Hepatocyte (in vitro differentiated cells): ENCODE measurements at regions not wholly inside any gene's neighbourhood (a gene's known extent, or its start where the extent isn't known, plus 50 kb on each side); places are given as distances from the start of the nearest gene placed in this dataset.
A peak's percentile ranks its signal among the peaks of the same experiment; 100 is the strongest.

Source experiments
- DNase-seq: peaks from one replicate; pipeline ENCODE4 v3.0.0-alpha.2; 2016; ENCODE audit warnings: low spot score
- H2AFZ ChIP-seq: fragments of 200-600 bp; sonication (generic); 2 replicates; pipeline ENCODE4 v1.6.0; 2016; ENCODE audit warnings: antibody characterized with exemption, mild to moderate bottlenecking
- H3K27ac ChIP-seq: fragments of 200-600 bp; sonication (generic); 2 replicates; pipeline ENCODE4 v1.5.1; 2016; ENCODE audit warnings: mild to moderate bottlenecking
- H3K27me3 ChIP-seq: fragments of 200-600 bp; sonication (generic); 2 replicates; pipeline ENCODE4 v1.6.1; 2016
- H3K36me3 ChIP-seq: fragments of 200-600 bp; sonication (generic); replicated peaks from 2 replicates; pipeline ENCODE4 v1.5.1; 2016; ENCODE audit warnings: low read depth; ENCODE audit not compliant: insufficient read depth
- H3K4me1 ChIP-seq: fragments of 200-600 bp; sonication (generic); 2 replicates; pipeline ENCODE4 v1.5.1; 2016; ENCODE audit warnings: mild to moderate bottlenecking, moderate library complexity; ENCODE audit not compliant: insufficient read depth
- H3K4me2 ChIP-seq: fragments of 200-600 bp; sonication (generic); 2 replicates; pipeline ENCODE4 v1.6.0; 2016
- H3K4me3 ChIP-seq: fragments of 200-600 bp; sonication (generic); 2 replicates; pipeline ENCODE4 v1.5.1; 2016; ENCODE audit warnings: mild to moderate bottlenecking
- H3K79me2 ChIP-seq: fragments of 200-600 bp; sonication (generic); 2 replicates; pipeline ENCODE4 v1.6.0; 2017; ENCODE audit warnings: mild to moderate bottlenecking
- H3K9me2 ChIP-seq: fragments of 200-600 bp; sonication (generic); replicated peaks from 2 replicates; pipeline ENCODE4 v1.6.0; 2017; ENCODE audit warnings: mild to moderate bottlenecking; ENCODE audit not compliant: insufficient read depth
- H3K9me3 ChIP-seq: fragments of 200-600 bp; sonication (generic); 2 replicates; pipeline ENCODE4 v1.5.1; 2016; ENCODE audit warnings: low read depth, mild to moderate bottlenecking
- H4K20me1 ChIP-seq: fragments of 200-600 bp; sonication (generic); 2 replicates; pipeline ENCODE4 v1.6.0; 2016; ENCODE audit warnings: mild to moderate bottlenecking; ENCODE audit not compliant: insufficient read depth, poor library complexity, severe bottlenecking
- EZH2 ChIP-seq: fragments of 200-600 bp; sonication (generic); IDR thresholded peaks from 2 replicates; pipeline ENCODE4 v1.6.1; 2016; ENCODE audit warnings: antibody characterized with exemption, mild to moderate bottlenecking, borderline replicate concordance
- EZH2phosphoT487 ChIP-seq: fragments of 200-600 bp; sonication (generic); IDR thresholded peaks from one replicate; pipeline ENCODE4 v1.6.1; 2018; ENCODE audit warnings: antibody characterized with exemption, mild to moderate bottlenecking, low read depth, moderate library complexity; ENCODE audit not compliant: unreplicated experiment, severe bottlenecking
- WGBS: methylation state at CpG from one replicate; pipeline ENCODE4 v1.1.6; 2016; ENCODE audit warnings: low lambda C conversion rate; ENCODE audit errors: missing lambda C conversion rate; 5-methylcytosine and 5-hydroxymethylcytosine counted together
- TF ChIP-seq, protein P1 (sequence below): fragments of 200-600 bp; sonication (generic); IDR thresholded peaks from 2 replicates; pipeline ENCODE4 v1.5.1; 2016; ENCODE audit warnings: antibody characterized with exemption, mild to moderate bottlenecking; ENCODE audit not compliant: poor library complexity

DNA sequence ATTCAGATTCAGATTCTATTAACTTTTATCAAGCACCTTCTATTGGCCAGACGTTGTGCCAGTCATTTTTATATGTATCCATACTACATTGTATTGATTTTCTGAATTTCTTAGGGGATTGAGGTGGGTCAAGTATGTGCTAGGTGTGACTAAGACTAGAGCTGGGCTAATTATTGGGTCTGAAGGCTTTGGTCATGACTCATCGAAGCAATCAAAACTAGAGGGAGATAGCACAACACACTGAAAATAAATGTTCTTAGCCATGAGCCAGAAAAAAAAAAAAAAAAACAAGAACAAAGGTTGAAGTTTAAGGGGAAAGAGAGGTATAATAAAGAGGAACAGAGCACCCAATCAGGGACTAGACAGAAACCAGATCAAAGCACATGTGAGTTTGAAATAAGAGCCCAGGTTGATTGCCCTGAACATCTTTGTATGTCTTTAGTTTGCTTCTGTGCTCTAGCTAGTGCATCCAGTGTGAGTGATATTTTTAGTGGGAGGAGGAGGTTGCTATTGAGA, 171.6 kb upstream of the FOXP2 start:
- H3K4me3 ChIP-seq, result no peak overlapping the region
- H3K4me1 ChIP-seq, result no peaks in the 10 kb centered on the region
- no peaks in the 10 kb centered on the region for H3K27me3 ChIP-seq
- no peaks in the 10 kb centered on the region for H3K9me3 ChIP-seq
- no peaks in the 10 kb centered on the region for H3K9me2 ChIP-seq
- TF ChIP-seq EZH2phosphoT487, result no peak
- TF ChIP-seq, protein P1, sequence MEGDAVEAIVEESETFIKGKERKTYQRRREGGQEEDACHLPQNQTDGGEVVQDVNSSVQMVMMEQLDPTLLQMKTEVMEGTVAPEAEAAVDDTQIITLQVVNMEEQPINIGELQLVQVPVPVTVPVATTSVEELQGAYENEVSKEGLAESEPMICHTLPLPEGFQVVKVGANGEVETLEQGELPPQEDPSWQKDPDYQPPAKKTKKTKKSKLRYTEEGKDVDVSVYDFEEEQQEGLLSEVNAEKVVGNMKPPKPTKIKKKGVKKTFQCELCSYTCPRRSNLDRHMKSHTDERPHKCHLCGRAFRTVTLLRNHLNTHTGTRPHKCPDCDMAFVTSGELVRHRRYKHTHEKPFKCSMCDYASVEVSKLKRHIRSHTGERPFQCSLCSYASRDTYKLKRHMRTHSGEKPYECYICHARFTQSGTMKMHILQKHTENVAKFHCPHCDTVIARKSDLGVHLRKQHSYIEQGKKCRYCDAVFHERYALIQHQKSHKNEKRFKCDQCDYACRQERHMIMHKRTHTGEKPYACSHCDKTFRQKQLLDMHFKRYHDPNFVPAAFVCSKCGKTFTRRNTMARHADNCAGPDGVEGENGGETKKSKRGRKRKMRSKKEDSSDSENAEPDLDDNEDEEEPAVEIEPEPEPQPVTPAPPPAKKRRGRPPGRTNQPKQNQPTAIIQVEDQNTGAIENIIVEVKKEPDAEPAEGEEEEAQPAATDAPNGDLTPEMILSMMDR, result no peak
- no peak for TF ChIP-seq EZH2
- no peaks in the 10 kb centered on the region for H4K20me1 ChIP-seq
- H3K79me2 ChIP-seq, result no peaks in the 10 kb centered on the region
- peak overlapping the region; percentile 63 for H3K27ac ChIP-seq
- no peak overlapping the region for H3K4me2 ChIP-seq
- no peaks in the 10 kb centered on the region for H3K36me3 ChIP-seq
- peak; percentile 26 for DNase-seq
- 66% methylated on average over 2 of the region's 2 CpGs for WGBS
- H2AFZ ChIP-seq, result no peak overlapping the region

DNA sequence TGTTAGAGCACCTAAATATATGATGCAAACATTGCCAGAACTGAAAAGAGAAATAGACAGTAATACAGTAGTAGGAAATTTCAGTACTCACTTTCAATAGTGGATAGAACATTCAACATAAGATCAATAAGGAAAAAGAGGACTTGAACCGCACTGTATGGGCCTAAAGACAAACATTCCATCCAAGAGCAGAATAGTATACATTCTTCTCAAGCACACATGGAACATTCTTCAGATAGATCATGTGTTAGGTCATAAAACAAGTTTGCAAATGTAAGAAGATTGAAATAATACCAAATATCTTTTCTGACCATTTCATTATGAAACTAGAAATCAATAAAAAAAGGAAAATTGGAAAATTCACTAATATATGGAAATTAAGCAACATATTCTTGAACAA, 185.4 kb upstream of the FOXP2 start:
- Histone ChIP-seq H3K27me3 (no peaks in the 10 kb centered on the region), H3K9me3 (no peaks in the 10 kb centered on the region), H4K20me1 (no peaks in the 10 kb centered on the region), H2AFZ (no peak overlapping the region), H3K27ac (no peak overlapping the region), H3K4me3 (no peak overlapping the region), H3K4me1 (no peaks in the 10 kb centered on the region), H3K36me3 (no peaks in the 10 kb centered on the region), H3K9me2 (no peaks in the 10 kb centered on the region), H3K79me2 (no peaks in the 10 kb centered on the region), H3K4me2 (no peak overlapping the region)
- 76% methylated on average over 1 of the region's 1 CpG for WGBS
- TF ChIP-seq, protein P1, result no peak
- no peak for TF ChIP-seq EZH2phosphoT487
- no peak for TF ChIP-seq EZH2
- DNase-seq, result no peak

DNA sequence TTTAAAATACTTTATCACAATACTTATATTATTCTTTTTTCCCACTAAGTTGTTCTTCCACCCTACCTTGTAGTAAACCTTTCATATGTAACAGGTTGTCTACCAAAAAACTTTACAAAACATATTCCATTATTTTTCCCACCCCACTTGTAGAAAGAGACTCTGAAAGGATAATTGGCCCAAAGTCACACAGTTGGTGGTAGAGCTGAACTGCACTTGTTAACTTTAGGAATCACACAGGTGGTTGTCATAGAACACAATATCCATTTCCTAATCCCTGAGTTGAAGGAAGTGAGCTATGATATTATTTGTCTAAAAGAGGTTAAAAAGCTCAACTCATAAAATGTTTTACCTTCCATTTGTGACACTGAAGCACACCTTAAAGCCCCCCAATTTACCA, 188.8 kb upstream of the FOXP2 start:
- no peak for TF ChIP-seq EZH2phosphoT487
- TF ChIP-seq, protein P1, result no peak
- no peak for TF ChIP-seq EZH2
- Histone ChIP-seq H3K9me2 (no peaks in the 10 kb centered on the region), H2AFZ (no peak overlapping the region), H3K4me2 (no peak overlapping the region), H3K4me1 (no peaks in the 10 kb centered on the region), H3K79me2 (no peaks in the 10 kb centered on the region), H3K27me3 (no peaks in the 10 kb centered on the region), H3K36me3 (no peaks in the 10 kb centered on the region), H3K27ac (no peak overlapping the region), H4K20me1 (no peaks in the 10 kb centered on the region), H3K4me3 (no peak overlapping the region), H3K9me3 (no peaks in the 10 kb centered on the region)
- no peak for DNase-seq

DNA sequence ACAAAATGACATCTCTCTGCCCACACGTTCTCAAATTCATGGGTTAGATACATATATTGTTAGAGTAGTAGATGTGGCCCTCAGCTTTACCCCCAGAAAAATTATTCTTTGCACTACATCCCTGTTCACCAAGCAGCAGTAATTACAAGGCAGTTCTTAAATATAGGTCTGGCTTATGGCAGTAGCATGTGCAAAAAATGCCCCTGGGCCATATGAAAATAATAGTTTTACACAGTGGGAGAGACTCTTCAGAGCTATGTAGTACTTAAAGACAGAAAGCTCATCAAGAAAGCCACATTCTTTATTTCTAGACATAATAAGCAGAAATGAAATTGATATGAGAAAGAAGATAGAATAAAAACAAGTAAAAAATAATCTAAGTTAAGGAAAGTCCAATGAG, 196.3 kb upstream of the FOXP2 start:
- H3K27ac ChIP-seq, result no peak overlapping the region
- H3K79me2 ChIP-seq, result no peaks in the 10 kb centered on the region
- no peaks in the 10 kb centered on the region for H4K20me1 ChIP-seq
- H3K4me1 ChIP-seq, result no peaks in the 10 kb centered on the region
- H2AFZ ChIP-seq, result no peak overlapping the region
- no peak overlapping the region for H3K4me2 ChIP-seq
- 73% methylated on average over 1 of the region's 1 CpG for WGBS
- no peak overlapping the region for H3K4me3 ChIP-seq
- H3K27me3 ChIP-seq, result no peaks in the 10 kb centered on the region
- no peaks in the 10 kb centered on the region for H3K9me3 ChIP-seq
- no peaks in the 10 kb centered on the region for H3K36me3 ChIP-seq
- TF ChIP-seq EZH2phosphoT487 (no peak), EZH2 (no peak)
- TF ChIP-seq, protein P1, result no peak
- no peaks in the 10 kb centered on the region for H3K9me2 ChIP-seq
- no peak for DNase-seq
